Gastrocnemius medialis (tissue), 4 donors: ENCODE measurements at regions not wholly inside any gene's neighbourhood (a gene's known extent, or its start where the extent isn't known, plus 50 kb on each side); places are given as distances from the start of the nearest gene placed in this dataset.
A peak's percentile ranks its signal among the peaks of the same experiment; 100 is the strongest.

Source experiments
- ATAC-seq, 2 donors: fragments of 150-250 bp; one replicate each; pipeline ENCODE4 v1.9.1; 2016
- DNase-seq, 2 donors: peaks; one replicate each; pipeline ENCODE4 v3.0.0-alpha.2; 2019
- H3K27ac ChIP-seq, 4 donors: fragments of 200-600 bp; sonication (generic); 1 replicate in 1 of 4; 2 replicates in 3 of 4; pipeline ENCODE4 v1.5.1; 2016 to 2018; ENCODE audit warnings: mild to moderate bottlenecking in 2 of 4, moderate library complexity in 1 of 4
- H3K27me3 ChIP-seq, 3 donors: fragments of 200-600 bp; sonication (generic) in 2 of 3; 1 replicate in 1 of 3; 2 replicates in 2 of 3; pipeline versions ENCODE4 v1.5.1 to v1.6.0; 2016 to 2019; ENCODE audit warnings: mild to moderate bottlenecking in 1 of 3, moderate library complexity in 1 of 3
- H3K36me3 ChIP-seq, 2 donors: fragments of 200-600 bp; sonication (generic) in 1 of 2; one replicate each; pipeline ENCODE4 v1.5.1; 2017 to 2018
- H3K4me1 ChIP-seq, 2 donors: fragments of 200-600 bp; sonication (generic) in 1 of 2; one replicate each; pipeline ENCODE4 v1.5.1; 2016 to 2017; ENCODE audit warnings: mild to moderate bottlenecking in 2 of 2
- H3K4me3 ChIP-seq, 4 donors: fragments of 200-600 bp; sonication (generic) in 3 of 4; 1 replicate in 1 of 4; 2 replicates in 3 of 4; pipeline ENCODE4 v1.5.1; 2016 to 2019; ENCODE audit warnings: mild to moderate bottlenecking in 2 of 4
- H3K9me3 ChIP-seq, 3 donors: fragments of 200-600 bp; sonication (generic) in 2 of 3; 1 replicate in 1 of 3; 2 replicates in 2 of 3; pipeline ENCODE4 v1.5.1; 2016 to 2019
- POLR2A ChIP-seq, 2 donors: fragments of 450-650 bp; IDR thresholded peaks; one replicate each; pipeline ENCODE4 v1.6.1; 2017; ENCODE audit warnings: antibody characterized with exemption in 2 of 2, mild to moderate bottlenecking in 2 of 2, moderate library complexity in 2 of 2
- in situ Hi-C, 4 donors: fragments of 200-750 bp; cut with MboI; loops; one replicate each; pipeline versions ENCODE4 v1.15.0 to v1.8.0; 2017; ENCODE audit warnings: low sequenced_read_pairs in 4 of 4
- intact Hi-C: fragments of 100-400 bp; cut with DNase I; formaldehyde crosslinking; loops from one replicate; pipeline ENCODE4 v1.15.1; 2023; ENCODE audit warnings: low total_unique reads
- TF ChIP-seq, protein P1 (sequence below), 5 experiments: fragments of 450-650 bp in 3 of 5; fragments of 200-600 bp in 2 of 5; sonication (generic) in 2 of 5; IDR thresholded peaks in 4 of 5; conservative IDR thresholded peaks in 1 of 5; 1 replicate in 4 of 5; 2 replicates in 1 of 5; pipeline ENCODE4 v1.5.1; 2016 to 2019; ENCODE audit warnings: antibody characterized with exemption in 5 of 5, mild to moderate bottlenecking in 3 of 5, moderate library complexity in 3 of 5

- no peak for ATAC-seq
- in situ Hi-C loops, result loop anchor here in 3 of 4 donors (25.0 kb wide), 4 partner anchors 110 to 1110 kb away; partner anchors contain the start of gene SEMA6D (in 1 of the 3)
- Histone ChIP-seq H3K4me3 (no peak overlapping the region), H3K27me3 (peaks cover 6 to 14% (median 10%) of the 10 kb centered on the region in 3 donors), H3K27ac (no peak overlapping the region), H3K36me3 (no peaks in the 10 kb centered on the region), H3K4me1 (no peaks in the 10 kb centered on the region), H3K9me3 (no peaks in the 10 kb centered on the region)
- intact Hi-C loops, result no loop called here
- TF ChIP-seq, protein P1, sequence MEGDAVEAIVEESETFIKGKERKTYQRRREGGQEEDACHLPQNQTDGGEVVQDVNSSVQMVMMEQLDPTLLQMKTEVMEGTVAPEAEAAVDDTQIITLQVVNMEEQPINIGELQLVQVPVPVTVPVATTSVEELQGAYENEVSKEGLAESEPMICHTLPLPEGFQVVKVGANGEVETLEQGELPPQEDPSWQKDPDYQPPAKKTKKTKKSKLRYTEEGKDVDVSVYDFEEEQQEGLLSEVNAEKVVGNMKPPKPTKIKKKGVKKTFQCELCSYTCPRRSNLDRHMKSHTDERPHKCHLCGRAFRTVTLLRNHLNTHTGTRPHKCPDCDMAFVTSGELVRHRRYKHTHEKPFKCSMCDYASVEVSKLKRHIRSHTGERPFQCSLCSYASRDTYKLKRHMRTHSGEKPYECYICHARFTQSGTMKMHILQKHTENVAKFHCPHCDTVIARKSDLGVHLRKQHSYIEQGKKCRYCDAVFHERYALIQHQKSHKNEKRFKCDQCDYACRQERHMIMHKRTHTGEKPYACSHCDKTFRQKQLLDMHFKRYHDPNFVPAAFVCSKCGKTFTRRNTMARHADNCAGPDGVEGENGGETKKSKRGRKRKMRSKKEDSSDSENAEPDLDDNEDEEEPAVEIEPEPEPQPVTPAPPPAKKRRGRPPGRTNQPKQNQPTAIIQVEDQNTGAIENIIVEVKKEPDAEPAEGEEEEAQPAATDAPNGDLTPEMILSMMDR (IDR thresholded peaks at IDR 0.05 in 4 of 5, conservative IDR thresholded peaks at IDR 0.05 in 1 of 5), result no peak
- no peak for TF ChIP-seq POLR2A (IDR thresholded peaks at IDR 0.05)
- DNase-seq, result no peak
These were observed 540.1 kb upstream of the SEMA6D start for GRCh38 chr15:47177177-47177576.

- Histone ChIP-seq H3K27me3 (peaks cover 33 to 38% (median 38%) of the 10 kb centered on the region in 3 donors), H3K36me3 (no peaks in the 10 kb centered on the region), H3K27ac (no peak overlapping the region), H3K9me3 (no peaks in the 10 kb centered on the region), H3K4me3 (no peak overlapping the region), H3K4me1 (peaks cover 0 to 12% of the 10 kb centered on the region in 2 donors)
- TF ChIP-seq POLR2A (IDR thresholded peaks at IDR 0.05), result no peak
- TF ChIP-seq, protein P1 (IDR thresholded peaks at IDR 0.05 in 4 of 5, conservative IDR thresholded peaks at IDR 0.05 in 1 of 5), result no peak
- no peak for ATAC-seq
- no peak for DNase-seq
- in situ Hi-C loops, result loop anchor here in 3 of 4 donors (25.0 kb wide), 4 partner anchors 107 to 1107 kb away; partner anchors contain the start of gene SEMA6D (in 1 of the 3)
- intact Hi-C loops, result loop anchor here (1.0 kb wide), 1 partner anchor 29 kb away; no protein-coding TSS in a partner anchor
These were observed 537.3 kb upstream of the SEMA6D start for GRCh38 chr15:47179988-47180387.

DNA sequence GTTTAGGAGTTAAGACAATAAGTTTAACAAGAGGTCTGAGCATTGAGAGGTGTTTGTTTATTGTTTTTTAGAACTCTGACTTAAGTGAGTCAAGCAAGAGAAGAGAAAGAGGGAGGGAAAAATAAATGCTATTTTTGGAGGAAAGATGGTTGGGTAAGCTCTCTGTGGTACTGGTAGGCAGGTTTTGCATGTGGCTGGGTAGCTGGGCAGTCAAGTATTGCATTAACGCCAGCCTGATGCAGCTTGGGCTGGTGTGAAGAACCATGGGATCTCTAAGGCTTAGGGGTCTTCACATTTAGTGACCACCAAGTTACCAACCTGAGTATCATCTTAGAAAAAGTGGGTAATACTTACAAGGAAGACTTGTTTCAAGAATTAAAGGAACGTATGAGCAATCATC, 534.5 kb upstream of the SEMA6D start:
- intact Hi-C loops (no loop called here), in situ Hi-C loops (loop anchor here in 3 of 4 donors (25.0 kb wide), 4 partner anchors 104 to 1104 kb away; partner anchors contain the start of gene SEMA6D (in 1 of the 3))
- ATAC-seq (no peak), DNase-seq (no peak)
- no peak for TF ChIP-seq POLR2A (IDR thresholded peaks at IDR 0.05)
- TF ChIP-seq, protein P1 (IDR thresholded peaks at IDR 0.05 in 4 of 5, conservative IDR thresholded peaks at IDR 0.05 in 1 of 5), result no peak
- Histone ChIP-seq H3K36me3 (no peaks in the 10 kb centered on the region), H3K4me3 (no peak overlapping the region), H3K4me1 (peaks cover 0 to 13% of the 10 kb centered on the region in 2 donors), H3K27ac (no peak overlapping the region), H3K27me3 (peaks cover 41 to 58% (median 45%) of the 10 kb centered on the region in 3 donors), H3K9me3 (no peaks in the 10 kb centered on the region)

GRCh38 chr15:47184003-47184907, 533.0 kb upstream of the SEMA6D start:
- TF ChIP-seq, protein P1 (IDR thresholded peaks at IDR 0.05 in 4 of 5, conservative IDR thresholded peaks at IDR 0.05 in 1 of 5), result no peak
- TF ChIP-seq POLR2A (IDR thresholded peaks at IDR 0.05), result no peak
- H3K4me1 ChIP-seq, result peaks cover 0 to 13% of the 10 kb centered on the region in 2 donors
- DNase-seq (no peak), ATAC-seq (peak in 1 of 2 donors; percentile 6)
- H3K9me3 ChIP-seq, result no peaks in the 10 kb centered on the region
- no peaks in the 10 kb centered on the region for H3K36me3 ChIP-seq
- in situ Hi-C loops (loop anchor here in 3 of 4 donors (25.0 kb wide), 4 partner anchors 103 to 1103 kb away; partner anchors contain the start of gene SEMA6D (in 1 of the 3)), intact Hi-C loops (no loop called here)
- H3K27ac ChIP-seq, result no peak overlapping the region
- H3K27me3 ChIP-seq, result peaks cover 41 to 58% (median 45%) of the 10 kb centered on the region in 3 donors
- peak overlapping the region; percentile 50 to 79 (median 53) for H3K4me3 ChIP-seq
